ENCODE measurements at regions not wholly inside any gene's neighbourhood (a gene's known extent, or its start where the extent isn't known, plus 50 kb on each side); places are given as distances from the start of the nearest gene placed in this dataset.
"Not testable (repeated sequence)": the region's sequence is repeated elsewhere in the genome, so short reads cannot be mapped to it uniquely, and the experiment has no call there.

DNA sequence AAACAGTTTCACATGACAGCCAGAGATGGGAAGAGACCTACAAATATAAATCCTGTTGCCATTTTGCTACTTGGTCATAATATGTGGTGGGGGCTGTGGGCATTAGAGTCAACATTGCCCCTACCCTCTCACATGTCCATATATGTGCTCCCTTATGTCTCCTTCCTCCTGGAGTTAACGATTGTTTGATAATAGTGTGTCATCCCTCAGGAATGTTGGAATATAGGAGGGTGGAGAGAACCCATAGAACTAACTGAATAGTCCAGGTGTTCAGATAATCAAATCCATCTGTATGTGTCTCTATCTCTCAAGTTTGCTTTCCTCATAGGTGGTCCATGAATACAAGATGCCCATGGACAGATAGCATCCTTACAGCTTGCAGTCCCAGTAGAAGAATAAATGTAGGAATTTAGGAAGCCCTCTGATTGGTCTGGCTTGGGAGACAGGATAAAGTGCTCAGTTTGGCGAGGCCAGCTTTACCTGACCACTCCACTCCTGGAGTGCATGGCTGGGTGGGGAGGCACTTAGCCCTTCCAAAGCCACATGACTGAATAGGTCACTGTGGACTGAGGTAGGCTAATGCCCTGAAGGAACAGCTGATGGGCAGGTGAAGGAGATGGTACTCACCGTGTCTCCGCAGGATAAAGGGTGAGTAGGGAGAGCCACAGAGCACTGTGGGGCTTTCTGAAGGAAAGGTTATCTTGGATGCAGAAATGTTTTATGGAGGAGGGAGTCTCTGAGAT is 166.9 kb downstream of the CDCA7 start:
- Mint-ChIP-seq H3K27me3 (ENCODE audit: insufficient read depth, low read depth) (peaks cover 3% of the 10 kb centered on the region), H3K4me3 (no peak overlapping the region)

DNA sequence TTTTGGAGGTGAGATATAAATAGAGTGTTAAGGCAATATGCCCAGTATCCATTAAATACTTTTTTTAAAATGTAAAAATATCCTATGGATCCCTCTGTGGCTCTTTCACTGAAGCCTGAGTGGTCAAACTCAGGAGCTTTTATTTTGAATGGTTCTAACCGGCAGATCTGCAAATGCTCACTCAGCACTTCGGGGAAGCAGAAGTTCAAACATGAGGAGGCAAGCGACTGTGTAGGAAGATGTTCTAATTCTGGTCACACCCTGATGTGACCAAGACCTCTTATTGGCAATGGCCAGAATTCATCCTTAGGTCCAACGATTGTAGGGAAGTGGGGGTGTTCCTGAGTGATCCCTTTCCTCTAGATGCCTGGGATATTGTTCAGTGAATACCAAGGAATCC is 168.8 kb downstream of the CDCA7 start:
- no peak overlapping the region for H3K4me2 ChIP-seq
- H3K27ac Mint-ChIP-seq: no peak overlapping the region
- no peaks in the 10 kb centered on the region for H3F3A ChIP-seq (ENCODE audit: low read depth)
- H3K9me3 Mint-ChIP-seq: peaks cover 4% of the 10 kb centered on the region
- TF ChIP-seq EZH2 (IDR thresholded peaks at IDR 0.05): no peak
- TF ChIP-seq EZH2phosphoT487 (IDR thresholded peaks at IDR 0.05): no peak
- TF ChIP-seq, protein P1, sequence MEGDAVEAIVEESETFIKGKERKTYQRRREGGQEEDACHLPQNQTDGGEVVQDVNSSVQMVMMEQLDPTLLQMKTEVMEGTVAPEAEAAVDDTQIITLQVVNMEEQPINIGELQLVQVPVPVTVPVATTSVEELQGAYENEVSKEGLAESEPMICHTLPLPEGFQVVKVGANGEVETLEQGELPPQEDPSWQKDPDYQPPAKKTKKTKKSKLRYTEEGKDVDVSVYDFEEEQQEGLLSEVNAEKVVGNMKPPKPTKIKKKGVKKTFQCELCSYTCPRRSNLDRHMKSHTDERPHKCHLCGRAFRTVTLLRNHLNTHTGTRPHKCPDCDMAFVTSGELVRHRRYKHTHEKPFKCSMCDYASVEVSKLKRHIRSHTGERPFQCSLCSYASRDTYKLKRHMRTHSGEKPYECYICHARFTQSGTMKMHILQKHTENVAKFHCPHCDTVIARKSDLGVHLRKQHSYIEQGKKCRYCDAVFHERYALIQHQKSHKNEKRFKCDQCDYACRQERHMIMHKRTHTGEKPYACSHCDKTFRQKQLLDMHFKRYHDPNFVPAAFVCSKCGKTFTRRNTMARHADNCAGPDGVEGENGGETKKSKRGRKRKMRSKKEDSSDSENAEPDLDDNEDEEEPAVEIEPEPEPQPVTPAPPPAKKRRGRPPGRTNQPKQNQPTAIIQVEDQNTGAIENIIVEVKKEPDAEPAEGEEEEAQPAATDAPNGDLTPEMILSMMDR (IDR thresholded peaks at IDR 0.05): no peak
- DNase-seq (ENCODE audit: low spot score): no peak
- H3K4me3 Mint-ChIP-seq: no peak overlapping the region
- H3K9me3 ChIP-seq (ENCODE audit: low read depth): peaks cover 6% of the 10 kb centered on the region
- no peaks in the 10 kb centered on the region for H3K4me1 ChIP-seq
- no peak overlapping the region for H3K9ac ChIP-seq
- H3K4me1 Mint-ChIP-seq: peaks cover 8% of the 10 kb centered on the region
- H2AFZ ChIP-seq (replicated peaks): no peak overlapping the region
- no peaks in the 10 kb centered on the region for H3K27me3 ChIP-seq
- no peak overlapping the region for H3K27ac ChIP-seq
- no peak overlapping the region for H3K4me3 ChIP-seq
- H3K79me2 ChIP-seq (ENCODE audit: low read depth): no peaks in the 10 kb centered on the region
- peaks cover 3% of the 10 kb centered on the region for H3K27me3 Mint-ChIP-seq (ENCODE audit: insufficient read depth, low read depth)
- H3K36me3 Mint-ChIP-seq: no peaks in the 10 kb centered on the region
- H3K36me3 ChIP-seq: no peaks in the 10 kb centered on the region
- no peaks in the 10 kb centered on the region for H4K20me1 ChIP-seq (ENCODE audit: low read depth)

More for the DNA sequence above, 166.9 kb downstream of the CDCA7 start:
- Histone ChIP-seq H3K36me3 (no peaks in the 10 kb centered on the region), H3K27ac (no peak overlapping the region), H3K4me3 (no peak overlapping the region), H3K9me3 (ENCODE audit: low read depth) (peaks cover 3% of the 10 kb centered on the region), H4K20me1 (ENCODE audit: low read depth) (no peaks in the 10 kb centered on the region), H3K4me2 (no peak overlapping the region), H3K9ac (no peak overlapping the region), H3K27me3 (no peaks in the 10 kb centered on the region), H3K4me1 (no peaks in the 10 kb centered on the region), H2AFZ (replicated peaks) (no peak overlapping the region), H3K79me2 (ENCODE audit: low read depth) (no peaks in the 10 kb centered on the region), H3F3A (ENCODE audit: low read depth) (no peaks in the 10 kb centered on the region)
- H3K36me3 Mint-ChIP-seq: no peaks in the 10 kb centered on the region
- peaks cover 7% of the 10 kb centered on the region for H3K9me3 Mint-ChIP-seq
- H3K4me1 Mint-ChIP-seq: peaks cover 8% of the 10 kb centered on the region
- DNase-seq (ENCODE audit: low spot score): no peak
- TF ChIP-seq, protein P1 (IDR thresholded peaks at IDR 0.05): no peak
- TF ChIP-seq EZH2phosphoT487 (IDR thresholded peaks at IDR 0.05): no peak
- no peak for TF ChIP-seq EZH2 (IDR thresholded peaks at IDR 0.05)
- no peak overlapping the region for H3K27ac Mint-ChIP-seq

DNA sequence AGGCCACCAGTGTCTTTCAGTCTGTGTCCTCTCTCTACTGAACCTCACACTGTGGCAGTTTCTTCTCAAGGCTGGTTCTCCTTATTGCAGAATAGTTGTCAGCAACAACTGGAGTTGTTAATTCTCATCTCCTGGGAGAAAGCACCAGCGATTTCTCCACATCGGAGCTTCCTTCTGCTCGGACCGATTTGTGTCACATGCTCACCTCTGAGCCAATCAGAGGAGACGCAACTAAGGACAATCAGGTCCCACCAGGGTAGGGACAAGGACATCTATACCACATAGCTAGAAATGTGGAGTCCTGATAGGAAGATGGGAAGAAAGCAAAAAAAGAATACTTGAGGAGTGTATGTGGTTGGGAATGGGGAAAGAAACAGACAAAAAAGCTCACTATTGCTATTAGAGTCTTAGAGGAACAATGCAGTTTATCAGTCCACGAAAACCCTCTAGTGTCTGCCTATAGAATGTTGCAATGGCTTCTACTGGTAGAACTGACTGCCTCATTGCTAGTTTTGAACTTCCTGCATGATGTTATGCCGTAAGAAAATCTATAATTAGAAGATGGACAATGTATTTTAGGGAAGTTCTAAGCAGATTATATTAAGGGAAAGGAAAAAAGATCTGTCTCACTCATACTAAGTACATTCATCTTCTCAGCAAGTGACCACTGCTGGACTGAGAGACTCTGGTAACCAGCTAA is 169.7 kb downstream of the CDCA7 start:
- peaks cover 7% of the 10 kb centered on the region for H3K4me1 Mint-ChIP-seq
- no peaks in the 10 kb centered on the region for H3K36me3 ChIP-seq
- H3K4me1 ChIP-seq: no peaks in the 10 kb centered on the region
- H3K27me3 ChIP-seq: no peaks in the 10 kb centered on the region
- no peak overlapping the region for H2AFZ ChIP-seq (replicated peaks)
- H3K9ac ChIP-seq: no peak overlapping the region
- no peak overlapping the region for H3K27ac Mint-ChIP-seq
- H3F3A ChIP-seq (ENCODE audit: low read depth): no peaks in the 10 kb centered on the region
- H3K9me3 ChIP-seq (ENCODE audit: low read depth): peaks cover 6% of the 10 kb centered on the region
- no peak overlapping the region for H3K27ac ChIP-seq
- no peaks in the 10 kb centered on the region for H3K79me2 ChIP-seq (ENCODE audit: low read depth)
- no peak overlapping the region for H3K4me3 ChIP-seq
- TF ChIP-seq EZH2 (IDR thresholded peaks at IDR 0.05): no peak
- TF ChIP-seq, protein P1 (IDR thresholded peaks at IDR 0.05): no peak
- no peak for TF ChIP-seq EZH2phosphoT487 (IDR thresholded peaks at IDR 0.05)
- peaks cover 3% of the 10 kb centered on the region for H3K27me3 Mint-ChIP-seq (ENCODE audit: insufficient read depth, low read depth)
- H3K4me3 Mint-ChIP-seq: no peak overlapping the region
- no peaks in the 10 kb centered on the region for H3K9me3 Mint-ChIP-seq
- no peak overlapping the region for H3K4me2 ChIP-seq
- H4K20me1 ChIP-seq (ENCODE audit: low read depth): no peaks in the 10 kb centered on the region
- no peaks in the 10 kb centered on the region for H3K36me3 Mint-ChIP-seq
- DNase-seq (ENCODE audit: low spot score): no peak

DNA sequence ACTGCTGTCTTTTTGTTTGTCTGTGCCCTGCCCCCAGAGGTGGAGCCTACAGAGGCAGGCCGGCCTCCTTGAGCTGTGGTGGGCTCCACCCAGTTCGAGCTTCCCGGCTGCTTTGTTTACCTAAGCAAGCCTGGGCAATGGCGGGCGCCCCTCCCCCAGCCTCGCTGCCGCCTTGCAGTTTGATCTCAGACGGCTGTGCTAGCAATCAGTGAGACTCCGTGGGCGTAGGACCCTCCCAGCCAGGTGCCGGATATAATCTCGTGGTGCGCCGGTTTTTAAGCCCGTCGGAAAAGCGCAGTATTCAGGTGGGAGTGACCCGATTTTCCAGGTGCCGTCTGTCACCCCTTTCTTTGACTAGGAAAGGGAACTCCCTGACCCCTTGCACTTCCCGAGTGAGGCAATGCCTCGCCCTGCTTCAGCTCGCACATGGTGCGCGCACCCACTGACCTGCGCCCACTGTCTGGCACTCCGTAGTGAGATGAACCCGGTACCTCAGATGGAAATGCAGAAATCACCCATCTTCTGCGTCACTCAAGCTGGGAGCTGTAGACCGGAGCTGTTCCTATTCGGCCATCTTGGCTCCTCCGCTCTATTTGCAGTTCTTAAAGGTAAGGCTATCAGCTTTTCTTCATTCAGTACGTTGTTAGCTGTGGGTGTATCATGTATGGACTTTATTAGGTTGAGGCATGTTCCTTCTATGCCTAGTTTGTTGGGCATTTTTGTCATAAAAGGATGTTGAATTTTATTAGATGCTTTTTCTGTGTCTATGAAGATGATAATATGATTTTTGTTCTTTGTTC is 178.3 kb downstream of the CDCA7 start:
- H3K79me2 ChIP-seq (ENCODE audit: low read depth); H3K9ac ChIP-seq; H3K36me3 Mint-ChIP-seq; H3K4me2 ChIP-seq; H4K20me1 ChIP-seq (ENCODE audit: low read depth); H3K27ac ChIP-seq; H3K27me3 Mint-ChIP-seq (ENCODE audit: insufficient read depth, low read depth); H3K4me1 ChIP-seq; H3K9me3 ChIP-seq (ENCODE audit: low read depth); DNase-seq (ENCODE audit: low spot score); H3F3A ChIP-seq (ENCODE audit: low read depth); H3K27me3 ChIP-seq; H3K9me3 Mint-ChIP-seq; H3K4me1 Mint-ChIP-seq; H3K27ac Mint-ChIP-seq; H3K36me3 ChIP-seq; H3K4me3 Mint-ChIP-seq: not testable (repeated sequence)
- peak overlapping the region; percentile 66 for H2AFZ ChIP-seq (replicated peaks)
- H3K4me3 ChIP-seq: peak overlapping the region; percentile 19

Data from neural progenitor cell (in vitro differentiated cells).